ENCODE measurements at regions not wholly inside any gene's neighbourhood (a gene's known extent, or its start where the extent isn't known, plus 50 kb on each side); places are given as distances from the start of the nearest gene placed in this dataset.

- ATAC-seq: no peak
- Mint-ChIP-seq H3K27ac (no peak overlapping the region), H3K27me3 (ENCODE audit: low read depth) (peaks cover 8% of the 10 kb centered on the region), H3K36me3 (ENCODE audit: low read depth) (no peaks in the 10 kb centered on the region), H3K4me3 (no peak overlapping the region), H3K9me3 (ENCODE audit: insufficient read depth) (peaks cover 4% of the 10 kb centered on the region), H3K4me1 (ENCODE audit: low read depth) (no peaks in the 10 kb centered on the region)
- no peak for DNase-seq
- ChIA-PET CTCF (no interaction called here), POLR2A (no interaction called here)
Observed at GRCh38 chr2:239786791-239787190, 238.4 kb downstream of the NDUFA10 start.

GRCh38 chr2:239781454-239781853 lies 243.7 kb downstream of the NDUFA10 start:
- Mint-ChIP-seq H3K36me3 (ENCODE audit: low read depth) (no peaks in the 10 kb centered on the region), H3K9me3 (ENCODE audit: insufficient read depth) (peaks cover 4% of the 10 kb centered on the region), H3K27me3 (ENCODE audit: low read depth) (peaks cover 8% of the 10 kb centered on the region), H3K27ac (no peak overlapping the region), H3K4me1 (ENCODE audit: low read depth) (no peaks in the 10 kb centered on the region), H3K4me3 (no peak overlapping the region)
- POLR2A ChIA-PET: no interaction called here
- no peak for DNase-seq
- CTCF ChIA-PET: no interaction called here
- no peak for ATAC-seq

DNA sequence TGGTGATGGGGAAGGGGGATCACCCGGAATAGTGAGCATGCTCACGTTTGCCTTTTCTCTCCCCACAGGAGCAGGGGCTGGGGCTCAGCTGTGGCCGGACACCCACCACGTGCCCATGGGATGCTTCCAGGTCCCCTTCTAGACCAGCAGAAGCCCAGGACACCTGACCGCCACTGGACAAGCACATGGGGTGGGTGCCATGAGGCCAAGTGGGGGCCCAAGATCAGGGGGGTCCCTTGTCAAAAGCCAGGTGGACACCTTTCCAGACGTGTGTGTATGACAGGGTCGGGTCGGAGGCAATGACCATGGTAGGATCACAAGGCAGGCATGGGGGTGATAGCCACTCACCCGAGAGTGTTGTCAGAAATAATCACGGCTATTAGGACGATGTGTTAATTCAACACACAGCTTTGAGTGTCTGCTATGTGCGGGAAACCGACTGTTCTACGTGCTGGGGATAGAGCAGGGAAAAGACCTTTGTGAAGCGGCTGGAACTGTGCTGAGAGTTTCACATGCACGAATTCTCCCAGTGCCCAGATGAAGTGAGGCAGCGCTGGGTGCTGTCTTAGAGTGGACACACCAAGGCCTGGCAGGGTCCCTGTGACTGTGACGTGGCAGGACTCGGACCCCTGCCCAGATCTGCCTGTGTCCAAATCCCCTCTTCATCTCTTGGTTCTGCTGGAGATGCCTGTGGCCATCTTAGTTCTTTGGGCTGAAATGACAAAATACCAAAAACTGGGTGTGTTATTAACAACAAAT lies 244.7 kb downstream of the NDUFA10 start:
- Mint-ChIP-seq H3K4me1 (ENCODE audit: low read depth) (no peaks in the 10 kb centered on the region), H3K27ac (no peak overlapping the region), H3K4me3 (no peak overlapping the region), H3K27me3 (ENCODE audit: low read depth) (peaks cover 7% of the 10 kb centered on the region), H3K36me3 (ENCODE audit: low read depth) (no peaks in the 10 kb centered on the region), H3K9me3 (ENCODE audit: insufficient read depth) (no peaks in the 10 kb centered on the region)
- POLR2A ChIA-PET: no interaction called here
- ATAC-seq: no peak
- no peak for DNase-seq
- CTCF ChIA-PET: no interaction called here

- no peak for DNase-seq
- ATAC-seq: no peak
- Mint-ChIP-seq H3K9me3 (ENCODE audit: insufficient read depth) (no peaks in the 10 kb centered on the region), H3K4me3 (no peak overlapping the region), H3K4me1 (ENCODE audit: low read depth) (no peaks in the 10 kb centered on the region), H3K36me3 (ENCODE audit: low read depth) (no peaks in the 10 kb centered on the region), H3K27me3 (ENCODE audit: low read depth) (peaks cover 7% of the 10 kb centered on the region), H3K27ac (no peak overlapping the region)
- POLR2A ChIA-PET: no interaction called here
- CTCF ChIA-PET: interaction anchor here (0.9 kb wide), 1 partner anchor 212 kb away, joined by 3 read pairs; no protein-coding TSS in a partner anchor
Observed at GRCh38 chr2:239779584-239779983, 245.6 kb downstream of the NDUFA10 start.

DNA sequence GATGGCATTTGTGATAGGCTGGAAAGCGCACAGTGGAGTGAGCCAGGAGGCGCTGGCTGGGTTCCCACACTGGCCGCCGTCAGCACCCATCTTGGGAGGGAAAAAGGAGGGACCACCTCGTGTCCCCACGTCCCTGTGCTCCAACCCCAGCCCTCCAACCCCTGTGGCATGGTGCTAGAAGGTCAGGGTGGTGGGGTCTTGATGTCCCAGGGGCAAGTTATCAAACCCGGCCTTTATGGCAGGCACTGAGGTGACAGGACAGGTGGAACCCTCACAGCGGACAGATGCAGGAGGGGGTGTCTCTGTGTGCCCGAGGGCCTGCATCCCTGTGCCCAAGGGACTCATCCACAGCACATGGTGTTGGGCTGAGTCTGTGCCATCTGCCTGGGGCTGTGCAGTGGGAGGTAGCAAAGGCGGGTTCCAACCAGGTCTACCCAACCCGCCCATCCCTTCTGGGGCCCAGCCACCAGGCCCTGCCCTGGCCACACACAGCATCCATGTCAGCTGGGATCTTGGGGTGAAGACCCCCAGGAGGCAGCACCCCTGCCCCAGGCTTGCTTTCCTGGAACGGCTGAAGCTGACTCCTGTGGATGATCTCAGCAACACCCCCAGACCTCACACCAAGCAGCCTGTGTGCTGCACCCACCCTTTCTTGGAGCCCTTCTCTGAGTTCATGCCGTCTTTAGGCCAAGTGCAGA lies 246.1 kb downstream of the NDUFA10 start:
- H3K4me1 Mint-ChIP-seq (ENCODE audit: low read depth): no peaks in the 10 kb centered on the region
- ATAC-seq: no peak
- DNase-seq: no peak
- POLR2A ChIA-PET: no interaction called here
- H3K27ac Mint-ChIP-seq: no peak overlapping the region
- H3K9me3 Mint-ChIP-seq (ENCODE audit: insufficient read depth): no peaks in the 10 kb centered on the region
- CTCF ChIA-PET: interaction anchor here (0.9 kb wide), 1 partner anchor 213 kb away, joined by 3 read pairs; no protein-coding TSS in a partner anchor
- no peaks in the 10 kb centered on the region for H3K36me3 Mint-ChIP-seq (ENCODE audit: low read depth)
- no peak overlapping the region for H3K4me3 Mint-ChIP-seq
- H3K27me3 Mint-ChIP-seq (ENCODE audit: low read depth): peaks cover 5% of the 10 kb centered on the region

GRCh38 chr2:239778042-239778851 lies 246.9 kb downstream of the NDUFA10 start:
- ATAC-seq (no peak), DNase-seq (no peak)
- ChIA-PET POLR2A (no interaction called here), CTCF (no interaction called here)
- no peaks in the 10 kb centered on the region for H3K4me1 Mint-ChIP-seq (ENCODE audit: low read depth)
- no peaks in the 10 kb centered on the region for H3K27me3 Mint-ChIP-seq (ENCODE audit: low read depth)
- no peaks in the 10 kb centered on the region for H3K36me3 Mint-ChIP-seq (ENCODE audit: low read depth)
- no peak overlapping the region for H3K27ac Mint-ChIP-seq
- H3K4me3 Mint-ChIP-seq: no peak overlapping the region
- no peaks in the 10 kb centered on the region for H3K9me3 Mint-ChIP-seq (ENCODE audit: insufficient read depth)

GRCh38 chr2:239777219-239777618 lies 247.9 kb downstream of the NDUFA10 start:
- Mint-ChIP-seq H3K4me1 (ENCODE audit: low read depth) (no peaks in the 10 kb centered on the region), H3K27me3 (ENCODE audit: low read depth) (no peaks in the 10 kb centered on the region), H3K27ac (no peak overlapping the region), H3K36me3 (ENCODE audit: low read depth) (no peaks in the 10 kb centered on the region), H3K9me3 (ENCODE audit: insufficient read depth) (no peaks in the 10 kb centered on the region), H3K4me3 (no peak overlapping the region)
- POLR2A ChIA-PET: no interaction called here
- no peak for DNase-seq
- no peak for ATAC-seq
- CTCF ChIA-PET: no interaction called here

- DNase-seq: no peak
- H3K27ac Mint-ChIP-seq: no peak overlapping the region
- ChIA-PET POLR2A (no interaction called here), CTCF (no interaction called here)
- H3K36me3 Mint-ChIP-seq (ENCODE audit: low read depth): no peaks in the 10 kb centered on the region
- no peaks in the 10 kb centered on the region for H3K9me3 Mint-ChIP-seq (ENCODE audit: insufficient read depth)
- H3K4me1 Mint-ChIP-seq (ENCODE audit: low read depth): no peaks in the 10 kb centered on the region
- ATAC-seq: no peak
- H3K4me3 Mint-ChIP-seq: no peak overlapping the region
- no peaks in the 10 kb centered on the region for H3K27me3 Mint-ChIP-seq (ENCODE audit: low read depth)
Observed at GRCh38 chr2:239776436-239777005, 248.6 kb downstream of the NDUFA10 start.

GRCh38 chr2:239775623-239776435 lies 249.3 kb downstream of the NDUFA10 start:
- H3K4me1 Mint-ChIP-seq (ENCODE audit: low read depth): no peaks in the 10 kb centered on the region
- POLR2A ChIA-PET: no interaction called here
- CTCF ChIA-PET: no interaction called here
- ATAC-seq (no peak), DNase-seq (no peak)
- H3K27me3 Mint-ChIP-seq (ENCODE audit: low read depth): no peaks in the 10 kb centered on the region
- no peaks in the 10 kb centered on the region for H3K36me3 Mint-ChIP-seq (ENCODE audit: low read depth)
- no peaks in the 10 kb centered on the region for H3K9me3 Mint-ChIP-seq (ENCODE audit: insufficient read depth)
- H3K27ac Mint-ChIP-seq: no peak overlapping the region
- H3K4me3 Mint-ChIP-seq: no peak overlapping the region

- no peak for ATAC-seq
- CTCF ChIA-PET: no interaction called here
- no peaks in the 10 kb centered on the region for H3K27me3 Mint-ChIP-seq (ENCODE audit: low read depth)
- no peak overlapping the region for H3K4me3 Mint-ChIP-seq
- H3K9me3 Mint-ChIP-seq (ENCODE audit: insufficient read depth): no peaks in the 10 kb centered on the region
- no peaks in the 10 kb centered on the region for H3K36me3 Mint-ChIP-seq (ENCODE audit: low read depth)
- no peaks in the 10 kb centered on the region for H3K4me1 Mint-ChIP-seq (ENCODE audit: low read depth)
- no peak overlapping the region for H3K27ac Mint-ChIP-seq
- no peak for DNase-seq
- POLR2A ChIA-PET: no interaction called here
Observed at GRCh38 chr2:239774933-239775622, 250.1 kb downstream of the NDUFA10 start.

- Mint-ChIP-seq H3K27ac (no peak overlapping the region), H3K36me3 (ENCODE audit: low read depth) (no peaks in the 10 kb centered on the region), H3K4me1 (ENCODE audit: low read depth) (no peaks in the 10 kb centered on the region), H3K27me3 (ENCODE audit: low read depth) (no peaks in the 10 kb centered on the region), H3K9me3 (ENCODE audit: insufficient read depth) (no peaks in the 10 kb centered on the region), H3K4me3 (no peak overlapping the region)
- no peak for DNase-seq
- ChIA-PET CTCF (no interaction called here), POLR2A (no interaction called here)
- ATAC-seq: no peak
Observed at GRCh38 chr2:239774142-239774462, 251.0 kb downstream of the NDUFA10 start.
